Activated gamma-delta T cell treated with Interleukin-2 at 50 U/mL for 16 hours (primary cell): ENCODE measurements at regions not wholly inside any gene's neighbourhood (a gene's known extent, or its start where the extent isn't known, plus 50 kb on each side); places are given as distances from the start of the nearest gene placed in this dataset.
"Not testable (repeated sequence)": the region's sequence is repeated elsewhere in the genome, so short reads cannot be mapped to it uniquely, and the experiment has no call there.

Experiments
- DNase-seq: peaks from one replicate; pipeline ENCODE4 v3.0.0-alpha.2; 2020

DNA sequence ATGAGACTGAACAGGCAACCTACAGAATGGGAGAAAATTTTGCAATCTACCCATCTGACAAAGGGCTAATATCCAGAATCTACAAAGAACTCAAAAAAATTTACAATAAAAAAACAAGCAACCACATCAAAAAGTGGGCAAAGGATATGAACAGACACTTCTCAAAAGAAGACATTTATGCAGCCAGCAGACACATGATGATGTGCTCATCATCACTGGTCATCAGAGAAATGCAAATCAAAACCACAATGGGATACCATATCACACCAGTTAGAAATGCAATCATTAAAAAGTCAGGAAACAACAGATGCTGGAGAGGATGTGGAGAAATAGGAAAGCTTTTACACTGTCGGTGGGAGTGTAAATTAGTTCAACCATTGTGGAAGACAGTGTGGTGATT is 51.7 kb upstream of the PAXBP1 start:
- not testable (repeated sequence) for DNase-seq

DNA sequence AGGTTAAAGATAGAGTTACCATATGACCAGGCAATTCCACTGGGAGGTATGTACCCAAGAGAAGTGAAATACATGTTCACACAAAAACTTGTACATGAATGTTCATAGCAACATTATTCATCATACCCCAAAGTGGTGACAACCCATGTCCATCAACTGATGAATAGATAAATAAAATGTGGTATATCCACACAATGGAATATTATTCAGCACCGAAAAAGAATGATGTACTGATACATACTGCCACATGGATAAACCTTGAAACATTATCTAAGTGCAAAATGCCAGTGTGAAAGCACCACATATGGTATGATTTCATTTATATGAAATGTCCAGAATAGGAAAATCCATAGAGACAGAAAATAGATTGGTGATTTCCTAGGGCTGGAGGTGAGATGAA is 53.4 kb upstream of the PAXBP1 start:
- no peak for DNase-seq

DNA sequence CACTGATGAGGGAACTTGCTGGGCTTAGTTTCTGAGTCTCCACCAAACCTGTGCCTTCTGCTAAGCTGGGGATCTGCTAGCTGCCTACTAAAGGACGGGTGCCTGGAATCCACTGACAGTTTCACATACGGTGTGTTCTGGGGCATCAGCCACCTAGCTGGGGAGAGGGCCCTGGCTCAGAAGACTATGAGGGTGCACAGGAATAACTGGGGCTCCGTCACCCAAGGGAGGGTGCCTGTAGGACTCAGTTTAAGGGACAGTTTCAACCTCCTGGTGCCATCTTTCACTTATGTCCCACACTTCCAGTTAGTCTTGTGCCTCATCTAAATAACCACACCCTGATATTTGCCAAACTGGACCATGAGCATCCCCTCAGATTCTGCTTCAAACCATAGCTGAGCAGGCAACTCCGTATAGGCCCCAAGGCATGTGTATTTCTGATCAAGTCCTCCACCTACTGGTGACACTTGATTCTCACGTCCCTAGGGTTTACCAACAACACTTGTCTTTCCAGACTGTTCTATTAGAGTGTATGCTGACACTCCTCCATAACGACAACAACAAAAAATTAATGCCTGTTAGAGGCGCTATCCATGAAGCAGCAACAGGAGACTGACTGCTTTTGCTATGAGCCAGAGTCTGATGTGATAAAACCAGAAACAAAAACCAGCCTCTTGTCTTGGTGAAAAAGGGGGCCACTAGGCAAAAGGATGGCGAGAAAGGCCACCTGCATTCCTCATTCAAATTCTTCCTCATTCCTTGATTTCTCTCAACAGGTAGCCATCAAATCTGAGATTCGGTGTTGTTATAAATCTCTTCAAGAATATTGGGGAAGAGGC is 55.0 kb upstream of the PAXBP1 start:
- no peak for DNase-seq

- DNase-seq = no peak
Observed at GRCh38 chr21:32828908-32829307, 57.4 kb upstream of the PAXBP1 start.

DNA sequence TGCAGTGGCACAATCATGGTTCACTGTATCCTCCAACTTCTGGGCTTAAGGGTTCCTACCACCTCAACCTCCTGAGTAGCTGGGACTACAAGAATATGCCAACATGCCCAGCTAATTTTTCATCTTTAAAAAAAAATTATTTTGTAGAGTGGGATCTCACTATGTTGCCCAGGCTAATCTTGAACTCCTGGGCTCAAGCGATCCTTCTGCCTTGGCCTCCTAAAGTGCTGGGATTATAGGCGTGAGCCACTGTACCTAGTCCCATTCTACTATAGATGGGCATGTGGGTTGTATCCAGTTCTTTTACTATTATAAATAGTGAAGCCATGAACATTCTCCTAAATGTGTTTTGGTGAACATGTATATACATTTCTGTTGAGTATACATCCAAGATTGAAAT is 57.9 kb upstream of the PAXBP1 start:
- no peak for DNase-seq

DNA sequence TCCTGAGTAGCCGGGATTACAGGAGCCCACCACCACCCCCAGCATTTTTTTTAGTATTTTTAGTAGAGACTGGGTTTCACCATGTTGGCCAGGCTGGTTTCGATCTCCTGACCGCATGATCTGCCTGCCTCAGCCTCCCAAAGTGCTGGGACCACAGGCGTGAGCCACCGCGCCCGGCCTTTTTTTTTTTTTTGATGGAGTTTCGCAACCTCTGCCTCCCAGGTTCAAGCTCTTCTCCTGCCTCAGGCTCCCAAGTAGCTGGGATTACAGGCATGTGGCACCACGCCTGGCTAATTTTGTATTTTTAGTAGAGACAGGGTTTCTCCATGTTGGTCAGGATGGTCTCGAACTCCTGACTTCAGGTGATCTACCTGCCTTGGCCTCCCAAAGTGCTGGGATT is 60.2 kb upstream of the PAXBP1 start:
- not testable (repeated sequence) for DNase-seq

- no peak for DNase-seq
Observed at GRCh38 chr21:32834211-32834915, 62.8 kb upstream of the PAXBP1 start.

GRCh38 chr21:32834916-32835235 is 63.3 kb upstream of the PAXBP1 start:
- DNase-seq = no peak

DNA sequence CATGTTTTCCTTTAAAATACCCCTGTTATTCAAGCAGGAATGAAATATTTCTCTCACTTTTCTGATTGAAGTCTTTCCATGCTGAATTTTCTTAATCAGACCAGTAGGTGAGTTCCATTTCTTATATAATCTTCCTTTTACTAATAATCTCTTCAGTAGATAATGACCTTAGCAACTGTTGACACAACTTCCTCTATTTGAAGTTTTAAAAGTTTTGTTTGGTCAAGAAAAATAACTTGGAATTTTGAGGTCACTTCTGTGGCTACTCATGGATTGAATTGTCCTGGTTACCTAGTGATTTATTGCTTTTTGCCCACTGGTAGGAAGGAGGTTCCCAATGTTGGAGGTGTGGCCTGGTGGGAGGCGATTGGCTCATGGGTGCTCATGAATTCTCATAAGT is 70.6 kb upstream of the PAXBP1 start:
- no peak for DNase-seq

GRCh38 chr21:32843561-32843960 is 72.0 kb upstream of the PAXBP1 start:
- DNase-seq = no peak

DNA sequence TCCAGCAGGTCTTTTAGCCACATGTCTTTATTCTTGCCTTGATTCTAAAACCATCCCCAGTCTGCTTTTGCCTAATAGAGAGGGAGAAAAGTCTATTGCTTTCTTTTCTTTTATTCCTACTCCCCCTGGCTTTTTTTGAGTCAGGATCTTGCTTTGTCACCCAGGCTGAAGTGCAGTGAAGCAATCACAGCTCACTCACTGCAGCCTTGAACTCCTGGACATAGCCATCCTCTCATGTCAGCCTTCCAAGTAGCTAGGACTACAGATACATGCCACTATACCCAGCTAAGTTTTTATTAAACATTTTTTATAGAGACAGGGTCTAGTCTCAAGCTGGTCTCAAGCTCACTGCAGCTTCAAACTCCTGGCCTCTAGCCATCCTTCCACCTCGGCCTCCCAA is 72.5 kb upstream of the PAXBP1 start:
- DNase-seq = no peak

GRCh38 chr21:32844653-32845436 is 73.3 kb upstream of the PAXBP1 start:
- no peak for DNase-seq

DNA sequence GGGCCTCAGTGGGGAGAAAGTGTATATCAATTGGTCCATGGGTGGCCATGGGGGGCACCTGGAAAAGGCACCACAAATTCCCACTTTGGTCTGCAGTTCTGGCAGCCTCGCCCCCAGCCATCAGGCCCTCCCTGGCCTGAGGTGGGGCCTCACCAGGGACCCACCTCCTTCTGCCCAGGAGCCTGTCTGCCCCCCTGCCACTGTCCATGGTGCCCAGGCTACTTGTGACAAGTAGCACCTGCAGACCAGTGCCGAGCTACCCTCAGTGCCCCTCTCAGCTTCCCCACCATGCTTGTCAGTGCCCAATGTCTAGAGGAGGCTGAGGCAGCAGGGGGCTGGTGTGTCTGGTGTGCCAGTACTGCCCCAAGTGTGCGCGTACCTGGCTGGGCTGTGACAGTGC is 87.1 kb upstream of the PAXBP1 start:
- DNase-seq = no peak

DNA sequence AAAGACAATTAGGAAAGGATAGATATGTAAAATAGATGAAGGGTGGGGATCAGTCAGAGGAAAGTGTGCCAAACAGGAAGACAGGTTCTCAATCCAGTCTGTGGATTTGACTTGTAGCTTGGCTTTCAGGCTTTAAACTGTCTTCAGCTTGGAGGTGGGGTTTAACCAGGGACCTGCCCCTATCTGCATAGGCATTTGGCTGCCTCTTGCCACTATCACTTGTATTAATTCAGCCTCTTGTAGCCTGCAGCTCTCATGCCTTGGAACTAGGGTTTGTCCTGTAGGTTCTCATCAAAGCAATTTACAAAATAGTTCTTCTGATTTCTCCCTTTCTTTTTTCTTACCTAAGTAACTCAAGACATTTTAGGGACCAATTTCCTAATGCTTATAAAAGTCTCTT is 88.8 kb upstream of the PAXBP1 start:
- DNase-seq = no peak

DNA sequence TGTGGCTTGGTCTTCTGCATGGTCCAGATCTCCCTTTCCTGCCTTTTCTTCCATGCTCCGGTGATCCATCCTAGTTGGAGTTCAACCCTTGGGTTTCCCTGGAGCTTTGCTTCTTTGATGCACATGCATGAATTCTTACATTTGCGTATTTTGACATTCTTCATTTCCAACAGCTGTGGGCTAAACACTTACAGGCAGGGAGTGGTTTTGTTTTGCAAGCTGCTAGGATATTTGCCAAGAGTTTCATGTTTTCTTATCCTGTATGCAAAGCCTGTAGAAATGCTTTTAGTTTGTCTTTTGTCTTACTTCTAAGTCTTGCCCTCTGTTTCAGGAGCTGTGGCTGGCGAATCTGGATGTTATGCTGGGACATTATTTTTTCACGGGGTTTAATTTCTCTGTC is 90.3 kb upstream of the PAXBP1 start:
- no peak for DNase-seq

DNA sequence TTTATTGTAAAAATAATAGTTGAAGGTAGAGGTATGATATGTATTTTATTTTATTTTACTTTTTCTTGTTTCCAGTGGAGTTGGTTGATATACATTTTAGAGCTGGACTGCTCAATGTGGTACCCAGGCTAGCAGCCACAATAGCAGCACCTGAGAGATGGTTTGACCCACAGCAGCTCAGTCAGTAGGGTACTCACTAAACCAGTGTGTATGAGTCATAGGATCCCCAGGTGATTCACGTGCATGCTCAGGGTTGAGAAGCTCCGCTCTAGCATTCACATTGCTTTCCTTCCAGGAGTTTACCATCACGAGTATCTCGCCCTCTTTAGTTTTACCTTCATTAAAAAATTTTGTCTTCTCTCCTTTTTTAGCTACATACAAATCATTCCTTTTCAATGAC is 96.0 kb upstream of the PAXBP1 start:
- DNase-seq = no peak

- DNase-seq = no peak
Observed at GRCh38 chr21:32868631-32869454, 97.3 kb upstream of the PAXBP1 start.

- no peak for DNase-seq
Observed at GRCh38 chr21:32869459-32869858, 97.9 kb upstream of the PAXBP1 start.

- no peak for DNase-seq
Observed at GRCh38 chr21:32876426-32876825, 104.9 kb upstream of the PAXBP1 start.

DNA sequence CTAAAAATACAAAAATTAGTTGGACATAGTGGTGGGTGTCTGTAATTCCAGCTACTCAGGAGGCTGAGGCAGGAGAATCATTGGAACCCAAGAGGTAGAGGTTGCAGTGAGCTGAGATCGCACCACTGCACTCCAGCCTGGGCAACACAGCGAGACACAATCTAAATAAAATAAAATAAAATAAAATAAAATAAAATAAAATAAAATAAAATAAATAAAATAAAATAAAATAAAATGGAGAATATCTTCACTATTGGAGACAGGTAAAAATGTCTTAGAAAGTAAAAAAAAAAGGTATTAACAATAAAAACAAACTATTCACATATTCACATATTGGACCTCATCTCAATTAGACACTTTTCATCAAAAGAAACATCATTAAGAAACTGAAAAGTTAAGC is 106.3 kb upstream of the PAXBP1 start:
- not testable (repeated sequence) for DNase-seq

- no peak for DNase-seq
Observed at GRCh38 chr21:32878661-32879060, 107.1 kb upstream of the PAXBP1 start.

DNA sequence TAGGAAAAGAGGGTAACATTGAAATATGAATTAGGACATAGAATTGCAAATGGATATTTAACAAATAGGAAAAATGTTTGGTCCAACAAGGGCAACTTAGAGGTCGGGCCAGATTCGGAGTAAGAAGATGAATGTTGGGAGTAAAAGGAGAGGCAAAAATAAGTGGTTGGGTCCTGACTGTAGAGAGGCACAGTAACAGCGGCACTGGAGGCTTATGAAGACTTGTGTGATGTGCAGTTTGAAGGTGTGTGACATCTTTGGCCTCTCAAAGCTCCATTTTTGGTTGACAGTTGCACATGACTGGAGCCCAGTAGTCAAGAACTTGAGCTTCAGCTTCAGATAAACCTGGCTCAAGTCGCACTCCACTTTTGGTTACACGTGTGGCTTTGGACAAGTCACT is 109.9 kb upstream of the PAXBP1 start:
- DNase-seq = no peak

DNA sequence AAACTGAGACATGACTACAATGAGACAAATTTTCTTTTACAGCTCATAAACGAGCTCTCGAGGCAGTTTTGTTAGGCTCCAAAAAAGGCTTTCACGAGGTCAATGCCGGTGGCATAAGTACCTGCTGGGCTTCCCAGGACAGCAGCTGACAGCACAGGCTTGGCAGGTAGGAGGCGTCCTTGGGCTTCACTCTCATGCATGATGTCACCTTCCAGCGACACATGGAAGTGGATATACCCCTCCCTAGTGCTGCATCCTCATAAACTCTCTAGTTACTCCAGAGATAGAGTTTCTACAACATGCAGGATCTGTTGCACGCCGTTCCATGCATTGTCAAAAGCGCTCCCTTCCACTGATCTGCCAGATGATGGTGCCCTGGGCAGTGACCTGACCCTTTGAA is 112.5 kb upstream of the PAXBP1 start:
- no peak for DNase-seq
